Stomach (tissue), 8 donors: ENCODE measurements at regions not wholly inside any gene's neighbourhood (a gene's known extent, or its start where the extent isn't known, plus 50 kb on each side); places are given as distances from the start of the nearest gene placed in this dataset.

ENCODE experiments used
- DNase-seq, 2 donors: peaks; one replicate each; pipeline versions ENCODE4 v3.0.0 to v3.0.0-alpha.2; 2013 to 2019
- H3K27ac ChIP-seq, 5 donors: fragments of 200-600 bp in 4 of 5; sonication (generic) in 4 of 5; one replicate each; pipeline ENCODE4 v1.5.1; 2013 to 2019; ENCODE audit warnings: mild to moderate bottlenecking in 1 of 5, moderate library complexity in 1 of 5
- H3K27me3 ChIP-seq, 3 donors: fragments of 200-600 bp; sonication (generic); one replicate each; pipeline ENCODE4 v1.5.1; 2017 to 2019; ENCODE audit warnings: mixed run types in 1 of 3
- H3K36me3 ChIP-seq, 4 donors: fragments of 200-600 bp; sonication (generic); 1 replicate in 3 of 4; 2 replicates in 1 of 4; pipeline ENCODE4 v1.5.1; 2016 to 2019
- H3K4me1 ChIP-seq, 4 donors: fragments of 200-600 bp; sonication (generic); one replicate each; pipeline ENCODE4 v1.5.1; 2016 to 2019
- H3K4me3 ChIP-seq, 4 donors: fragments of 200-600 bp; sonication (generic) in 3 of 4; one replicate each; pipeline ENCODE4 v1.5.1; 2016 to 2019; ENCODE audit warnings: mild to moderate bottlenecking in 1 of 4
- H3K9me3 ChIP-seq, 4 donors: fragments of 200-600 bp; sonication (generic); one replicate each; pipeline ENCODE4 v1.5.1; 2016 to 2019
- CTCF ChIP-seq, 7 experiments: fragments of 450-650 bp in 4 of 7; fragments of 200-600 bp in 3 of 7; sonication (generic) in 3 of 7; IDR thresholded peaks; one replicate each; pipeline ENCODE4 v1.5.1; 2016 to 2019; ENCODE audit warnings: antibody characterized with exemption in 7 of 7, control low read depth in 2 of 7, mild to moderate bottlenecking in 1 of 7
- EP300 ChIP-seq: sonication (generic); formaldehyde crosslinking; IDR thresholded peaks from one replicate; pipeline ENCODE4 v1.6.1; 2017; ENCODE audit warnings: antibody characterized with exemption
- POLR2A ChIP-seq, 4 donors: fragments of 450-650 bp; IDR thresholded peaks; one replicate each; pipeline ENCODE4 v1.6.1; 2016; ENCODE audit warnings: antibody characterized with exemption in 4 of 4, control low read depth in 2 of 4, mild to moderate bottlenecking in 1 of 4, moderate library complexity in 1 of 4
- POLR2AphosphoS5 ChIP-seq, 3 donors: sonication (generic); formaldehyde crosslinking; IDR thresholded peaks; one replicate each; pipeline ENCODE4 v1.6.1; 2016; ENCODE audit warnings: antibody characterized with exemption in 3 of 3
- WGBS, 5 donors: extraction: QIAGEN DNeasy Blood & Tissue Kit in 3 of 5; methylation state at CpG; one replicate each; pipeline versions ENCODE4 v1.1.5 to v1.1.7; 2013 to 2018; 5-methylcytosine and 5-hydroxymethylcytosine counted together
- intact Hi-C: fragments of 100-400 bp; cut with DNase I; formaldehyde crosslinking; loops from one replicate; pipeline ENCODE4 v1.15.1; 2023; ENCODE audit warnings: low total_unique reads
- donor health status: healthy with polysubstance abuse.
- donor health status: Bipolar disorder and iron deficiency.
- donor health status: healthy.

- DNase-seq = no peak
- peaks cover 0 to 12% (median 0%) of the 10 kb centered on the region in 4 donors for H3K9me3 ChIP-seq
- no peak overlapping the region for H3K27ac ChIP-seq
- intact Hi-C loops = loop anchor here (5.0 kb wide), 1 partner anchor 46 kb away; no protein-coding TSS in a partner anchor
- 62 to 83% (median 76%) methylated on average over 5 of the region's 5 CpGs for WGBS, 5 donors
- TF ChIP-seq EP300 = no peak
- no peak for TF ChIP-seq CTCF (IDR thresholded peaks at IDR 0.05)
- no peak for TF ChIP-seq POLR2AphosphoS5 (IDR thresholded peaks at IDR 0.05)
- H3K27me3 ChIP-seq = no peaks in the 10 kb centered on the region
- H3K4me1 ChIP-seq = peaks cover 0 to 8% (median 0%) of the 10 kb centered on the region in 4 donors
- H3K4me3 ChIP-seq = no peak overlapping the region
- no peaks in the 10 kb centered on the region for H3K36me3 ChIP-seq
These were observed 53.7 kb upstream of the IRF2 start for GRCh38 chr4:184528051-184528450.

GRCh38 chr4:184526228-184526627, 51.9 kb upstream of the IRF2 start:
- 83 to 96% (median 92%) methylated on average over 2 of the region's 2 CpGs for WGBS, 5 donors
- no peak for DNase-seq
- no peaks in the 10 kb centered on the region for H3K36me3 ChIP-seq
- H3K9me3 ChIP-seq = peaks cover 0 to 12% (median 0%) of the 10 kb centered on the region in 4 donors
- no peaks in the 10 kb centered on the region for H3K27me3 ChIP-seq
- H3K4me1 ChIP-seq = peaks cover 0 to 8% (median 0%) of the 10 kb centered on the region in 4 donors
- H3K27ac ChIP-seq = no peak overlapping the region
- no peak overlapping the region for H3K4me3 ChIP-seq
- intact Hi-C loops = loop anchor here (5.0 kb wide), 1 partner anchor 44 kb away; no protein-coding TSS in a partner anchor
- TF ChIP-seq POLR2A (IDR thresholded peaks at IDR 0.05) (no peak), CTCF (IDR thresholded peaks at IDR 0.05) (no peak), EP300 (no peak), POLR2AphosphoS5 (IDR thresholded peaks at IDR 0.05) (no peak)
